ENCODE measurements at regions not wholly inside any gene's neighbourhood (a gene's known extent, or its start where the extent isn't known, plus 50 kb on each side); places are given as distances from the start of the nearest gene placed in this dataset.

DNA sequence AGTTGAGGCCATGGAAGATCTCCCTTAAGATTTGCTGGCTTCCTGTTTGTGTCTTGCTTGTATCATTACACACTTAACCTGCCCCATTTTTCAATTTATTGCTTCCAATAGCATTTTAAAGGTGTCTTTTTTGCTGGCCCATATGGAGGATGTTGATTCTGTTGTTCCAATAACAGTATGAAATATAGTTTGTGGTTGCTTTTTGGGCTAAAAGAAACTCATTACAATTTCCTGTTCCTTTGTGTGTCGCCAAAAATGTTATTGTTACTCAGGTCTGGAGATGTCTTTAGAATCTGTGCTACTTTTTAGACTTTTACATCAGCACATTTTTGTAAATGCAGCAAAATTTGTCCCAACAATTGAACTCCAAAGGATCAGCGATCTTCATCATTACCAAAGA, 234.0 kb upstream of the ITGA4 start:
- no peaks in the 10 kb centered on the region for H3K36me3 ChIP-seq (ENCODE audit: control insufficient read depth in 1 of 2, insufficient read depth in 2 of 2, low read length in 2 of 2)
- POLR2A ChIA-PET = no interaction called here
- BruUV-seq (replicated peaks) = no TSS peak
- CTCF ChIA-PET = no interaction called here
- no peaks in the 10 kb centered on the region for H3K9me3 ChIP-seq (ENCODE audit: control insufficient read depth in 1 of 2, insufficient read depth in 1 of 2, low read depth in 1 of 2, low read length in 2 of 2)
- H3K27me3 ChIP-seq (ENCODE audit: insufficient read depth, low read length) = no peaks in the 10 kb centered on the region
- DNase-seq (ENCODE audit: low read depth, low spot score) = no peak
- no peak overlapping the region for H3K27ac ChIP-seq (ENCODE audit: low read depth, low read length)
- no peak overlapping the region for H3K4me2 ChIP-seq (ENCODE audit: low read length)
- H3K9ac ChIP-seq (ENCODE audit: low read length) = no peak overlapping the region
- no peak for ATAC-seq
- no peak overlapping the region for H2AFZ ChIP-seq (ENCODE audit: low read depth, low read length, poor library complexity, severe bottlenecking)
- H3K79me2 ChIP-seq (ENCODE audit: insufficient read depth, low read length) = no peaks in the 10 kb centered on the region
- RAD21 ChIA-PET (ENCODE audit: low non-redundant PET in 1 of 2, low total read pairs in 2 of 2, uncharacterized antibody in 2 of 2, unreplicated experiment in 2 of 2) = no interaction called here
- H3K4me3 ChIP-seq (replicated peaks in 1 of 2; ENCODE audit: low read depth in 1 of 2, low read length in 2 of 2) = no peak overlapping the region
- no peaks in the 10 kb centered on the region for H4K20me1 ChIP-seq (ENCODE audit: insufficient read depth)
- intact Hi-C loops (cut with micrococcal nuclease) = no loop called here
- H3K4me1 ChIP-seq (ENCODE audit: control insufficient read depth in 1 of 2, insufficient read depth in 2 of 2, low read length in 2 of 2) = no peaks in the 10 kb centered on the region
- TF ChIP-seq, protein P1, sequence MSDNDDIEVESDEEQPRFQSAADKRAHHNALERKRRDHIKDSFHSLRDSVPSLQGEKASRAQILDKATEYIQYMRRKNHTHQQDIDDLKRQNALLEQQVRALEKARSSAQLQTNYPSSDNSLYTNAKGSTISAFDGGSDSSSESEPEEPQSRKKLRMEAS (IDR thresholded peaks at IDR 0.05) = no peak
- TF ChIP-seq ELF1 (IDR thresholded peaks at IDR 0.05; ENCODE audit: borderline replicate concordance, low read depth) (no peak), CEBPB (IDR thresholded peaks at IDR 0.05; ENCODE audit: low read depth) (no peak), ZFX (IDR thresholded peaks at IDR 0.05) (no peak), SRF (IDR thresholded peaks at IDR 0.05; ENCODE audit: low read depth) (no peak), JUND (IDR thresholded peaks at IDR 0.05) (no peak), SIN3A (IDR thresholded peaks at IDR 0.05; ENCODE audit: low read depth) (no peak), POLR2A (IDR thresholded peaks at IDR 0.05; ENCODE audit: borderline replicate concordance, extremely low read depth, insufficient read depth, insufficient read length) (no peak), ZNF274 (IDR thresholded peaks at IDR 0.05; ENCODE audit: low read depth, low read length) (no peak), CBX3 (IDR thresholded peaks at IDR 0.05; ENCODE audit: low read depth) (no peak), EZH2 (IDR thresholded peaks at IDR 0.05) (no peak)
- TF ChIP-seq, protein P2, sequence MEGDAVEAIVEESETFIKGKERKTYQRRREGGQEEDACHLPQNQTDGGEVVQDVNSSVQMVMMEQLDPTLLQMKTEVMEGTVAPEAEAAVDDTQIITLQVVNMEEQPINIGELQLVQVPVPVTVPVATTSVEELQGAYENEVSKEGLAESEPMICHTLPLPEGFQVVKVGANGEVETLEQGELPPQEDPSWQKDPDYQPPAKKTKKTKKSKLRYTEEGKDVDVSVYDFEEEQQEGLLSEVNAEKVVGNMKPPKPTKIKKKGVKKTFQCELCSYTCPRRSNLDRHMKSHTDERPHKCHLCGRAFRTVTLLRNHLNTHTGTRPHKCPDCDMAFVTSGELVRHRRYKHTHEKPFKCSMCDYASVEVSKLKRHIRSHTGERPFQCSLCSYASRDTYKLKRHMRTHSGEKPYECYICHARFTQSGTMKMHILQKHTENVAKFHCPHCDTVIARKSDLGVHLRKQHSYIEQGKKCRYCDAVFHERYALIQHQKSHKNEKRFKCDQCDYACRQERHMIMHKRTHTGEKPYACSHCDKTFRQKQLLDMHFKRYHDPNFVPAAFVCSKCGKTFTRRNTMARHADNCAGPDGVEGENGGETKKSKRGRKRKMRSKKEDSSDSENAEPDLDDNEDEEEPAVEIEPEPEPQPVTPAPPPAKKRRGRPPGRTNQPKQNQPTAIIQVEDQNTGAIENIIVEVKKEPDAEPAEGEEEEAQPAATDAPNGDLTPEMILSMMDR (IDR thresholded peaks at IDR 0.05 in 2 of 3, conservative IDR thresholded peaks at IDR 0.05 in 1 of 3; ENCODE audit: borderline replicate concordance in 1 of 3, insufficient read depth in 1 of 3, low read depth in 2 of 3, low read length in 2 of 3) = no peak
- TF ChIP-seq, protein P3, sequence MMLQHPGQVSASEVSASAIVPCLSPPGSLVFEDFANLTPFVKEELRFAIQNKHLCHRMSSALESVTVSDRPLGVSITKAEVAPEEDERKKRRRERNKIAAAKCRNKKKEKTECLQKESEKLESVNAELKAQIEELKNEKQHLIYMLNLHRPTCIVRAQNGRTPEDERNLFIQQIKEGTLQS (IDR thresholded peaks at IDR 0.05) = no peak
- TF ChIP-seq, protein P4, sequence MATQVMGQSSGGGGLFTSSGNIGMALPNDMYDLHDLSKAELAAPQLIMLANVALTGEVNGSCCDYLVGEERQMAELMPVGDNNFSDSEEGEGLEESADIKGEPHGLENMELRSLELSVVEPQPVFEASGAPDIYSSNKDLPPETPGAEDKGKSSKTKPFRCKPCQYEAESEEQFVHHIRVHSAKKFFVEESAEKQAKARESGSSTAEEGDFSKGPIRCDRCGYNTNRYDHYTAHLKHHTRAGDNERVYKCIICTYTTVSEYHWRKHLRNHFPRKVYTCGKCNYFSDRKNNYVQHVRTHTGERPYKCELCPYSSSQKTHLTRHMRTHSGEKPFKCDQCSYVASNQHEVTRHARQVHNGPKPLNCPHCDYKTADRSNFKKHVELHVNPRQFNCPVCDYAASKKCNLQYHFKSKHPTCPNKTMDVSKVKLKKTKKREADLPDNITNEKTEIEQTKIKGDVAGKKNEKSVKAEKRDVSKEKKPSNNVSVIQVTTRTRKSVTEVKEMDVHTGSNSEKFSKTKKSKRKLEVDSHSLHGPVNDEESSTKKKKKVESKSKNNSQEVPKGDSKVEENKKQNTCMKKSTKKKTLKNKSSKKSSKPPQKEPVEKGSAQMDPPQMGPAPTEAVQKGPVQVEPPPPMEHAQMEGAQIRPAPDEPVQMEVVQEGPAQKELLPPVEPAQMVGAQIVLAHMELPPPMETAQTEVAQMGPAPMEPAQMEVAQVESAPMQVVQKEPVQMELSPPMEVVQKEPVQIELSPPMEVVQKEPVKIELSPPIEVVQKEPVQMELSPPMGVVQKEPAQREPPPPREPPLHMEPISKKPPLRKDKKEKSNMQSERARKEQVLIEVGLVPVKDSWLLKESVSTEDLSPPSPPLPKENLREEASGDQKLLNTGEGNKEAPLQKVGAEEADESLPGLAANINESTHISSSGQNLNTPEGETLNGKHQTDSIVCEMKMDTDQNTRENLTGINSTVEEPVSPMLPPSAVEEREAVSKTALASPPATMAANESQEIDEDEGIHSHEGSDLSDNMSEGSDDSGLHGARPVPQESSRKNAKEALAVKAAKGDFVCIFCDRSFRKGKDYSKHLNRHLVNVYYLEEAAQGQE (IDR thresholded peaks at IDR 0.05; ENCODE audit: low read depth) = no peak
- H3K9me2 ChIP-seq (ENCODE audit: insufficient read depth) = no peaks in the 10 kb centered on the region

Data from HCT116 (cell line).